OCI-LY7 (cell line): ENCODE measurements at regions not wholly inside any gene's neighbourhood (a gene's known extent, or its start where the extent isn't known, plus 50 kb on each side); places are given as distances from the start of the nearest gene placed in this dataset.

Experiments
- BruUV-seq: library from RNA; stranded (reverse); fragments of 400-500 nt; replicated peaks from 2 replicates; lab custom pipeline; 2021; lab: Mats Ljungman, UMichigan
- CTCF ChIA-PET: fragments of 300-600 bp; sonication (Branson Sonifier 250); formaldehyde crosslinking; loops from one replicate; lab custom pipeline; 2022; ENCODE audit warnings: antibody characterized with exemption; ENCODE audit not compliant: unreplicated experiment; lab: Charles Lee
- POLR2A ChIA-PET: fragments of 300-600 bp; sonication (Branson Sonifier 250); formaldehyde crosslinking; loops from one replicate; lab custom pipeline; 2022; ENCODE audit warnings: antibody characterized with exemption; lab: Charles Lee
- DNase-seq: peaks from one replicate; pipeline ENCODE4 v3.0.0-alpha.2; 2015; ENCODE audit warnings: low spot score
- H2AFZ ChIP-seq: fragments of 200-600 bp; sonication (generic), shearing (Covaris generic); 2 replicates; pipeline ENCODE4 v1.6.1; 2014; ENCODE audit warnings: mild to moderate bottlenecking, antibody characterized with exemption, low read length, moderate library complexity
- H3K27ac ChIP-seq: fragments of 200-600 bp; sonication (generic); 2 replicates; pipeline ENCODE4 v1.5.1; 2014; ENCODE audit warnings: mixed run types, low read depth, mild to moderate bottlenecking, moderate library complexity, low read length, inconsistent platforms; ENCODE audit not compliant: poor library complexity, severe bottlenecking
- H3K36me3 ChIP-seq: fragments of 200-600 bp; sonication (generic); 2 replicates; pipeline ENCODE4 v1.6.1; 2014; ENCODE audit warnings: mild to moderate bottlenecking, antibody characterized with exemption, low read length, moderate library complexity, mixed read lengths; ENCODE audit not compliant: insufficient read depth
- H3K4me1 ChIP-seq: fragments of 200-600 bp; sonication (generic); 2 replicates; pipeline ENCODE4 v1.5.1; 2014; ENCODE audit warnings: mild to moderate bottlenecking, low read length; ENCODE audit not compliant: insufficient read depth, poor library complexity, severe bottlenecking
- H3K4me2 ChIP-seq: fragments of 200-600 bp; sonication (generic); 2 replicates; pipeline ENCODE4 v1.6.1; 2014; ENCODE audit warnings: mild to moderate bottlenecking, low read length
- H3K4me3 ChIP-seq: fragments of 200-600 bp; sonication (generic); 2 replicates; pipeline ENCODE4 v1.5.1; 2014; ENCODE audit warnings: mild to moderate bottlenecking, low read depth, low read length; ENCODE audit not compliant: poor library complexity, severe bottlenecking
- H3K79me2 ChIP-seq: fragments of 200-600 bp; sonication (generic); 2 replicates; pipeline ENCODE4 v1.6.1; 2016; ENCODE audit warnings: low read depth, mild to moderate bottlenecking, low read length, moderate library complexity, mixed read lengths; ENCODE audit not compliant: insufficient read depth
- H3K9me2 ChIP-seq: fragments of 200-600 bp; sonication (generic); 2 replicates; pipeline ENCODE4 v1.6.1; 2016; ENCODE audit warnings: mild to moderate bottlenecking, low read length, mixed read lengths; ENCODE audit not compliant: insufficient read depth
- H3K9me3 ChIP-seq: fragments of 200-600 bp; sonication (generic); 2 replicates; pipeline ENCODE4 v1.6.1; 2014; ENCODE audit warnings: mild to moderate bottlenecking, mixed run types, low read length, mixed read lengths
- H4K20me1 ChIP-seq: fragments of 200-600 bp; sonication (generic); 2 replicates; pipeline ENCODE4 v1.6.1; 2014; ENCODE audit warnings: mild to moderate bottlenecking, antibody characterized with exemption, low read length, moderate library complexity, mixed read lengths; ENCODE audit not compliant: insufficient read depth
- EZH2phosphoT487 ChIP-seq: fragments of 200-600 bp; sonication (generic); IDR thresholded peaks from 2 replicates; pipeline ENCODE4 v1.6.1; 2018; ENCODE audit warnings: low read depth, borderline replicate concordance, mild to moderate bottlenecking, mixed run types, antibody characterized with exemption, low read length, moderate library complexity, mixed read lengths
- intact Hi-C: fragments of 100-400 bp; cut with micrococcal nuclease; formaldehyde crosslinking; loops from one replicate; pipeline ENCODE4 v1.10.0; 2022; ENCODE audit not compliant: unreplicated experiment
- TF ChIP-seq, protein P1 (sequence below): fragments of 200-600 bp; sonication (generic); conservative IDR thresholded peaks from 2 replicates; pipeline ENCODE4 v1.5.1; 2014; ENCODE audit warnings: mild to moderate bottlenecking, antibody characterized with exemption, low read length, moderate library complexity, mixed read lengths

DNA sequence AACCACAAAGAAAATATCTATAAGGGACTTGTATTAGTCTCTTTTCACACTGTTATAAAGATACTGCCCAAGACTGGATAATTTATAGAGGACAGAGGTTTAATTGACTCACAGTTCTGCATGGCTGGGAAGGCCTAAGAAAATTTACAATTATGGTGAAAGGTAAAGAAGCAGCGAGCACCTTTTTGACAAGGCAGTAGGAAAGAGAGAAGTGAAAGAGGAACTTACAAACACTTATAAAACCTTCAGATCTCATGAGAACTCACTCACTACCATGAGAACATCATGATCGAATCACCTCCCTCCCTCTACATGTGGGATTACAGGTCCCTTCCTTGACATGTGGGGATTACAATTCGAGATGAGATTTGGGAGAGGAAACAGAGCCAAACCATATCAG, 856.0 kb downstream of the TRAM1L1 start:
- intact Hi-C loops, result no loop called here
- Histone ChIP-seq H3K4me3 (no peak overlapping the region), H3K4me2 (no peak overlapping the region), H3K4me1 (no peaks in the 10 kb centered on the region), H3K79me2 (no peaks in the 10 kb centered on the region), H3K9me3 (no peaks in the 10 kb centered on the region), H3K27ac (no peak overlapping the region), H2AFZ (no peak overlapping the region), H3K36me3 (no peaks in the 10 kb centered on the region), H3K9me2 (no peaks in the 10 kb centered on the region), H4K20me1 (no peaks in the 10 kb centered on the region)
- TF ChIP-seq, protein P1, sequence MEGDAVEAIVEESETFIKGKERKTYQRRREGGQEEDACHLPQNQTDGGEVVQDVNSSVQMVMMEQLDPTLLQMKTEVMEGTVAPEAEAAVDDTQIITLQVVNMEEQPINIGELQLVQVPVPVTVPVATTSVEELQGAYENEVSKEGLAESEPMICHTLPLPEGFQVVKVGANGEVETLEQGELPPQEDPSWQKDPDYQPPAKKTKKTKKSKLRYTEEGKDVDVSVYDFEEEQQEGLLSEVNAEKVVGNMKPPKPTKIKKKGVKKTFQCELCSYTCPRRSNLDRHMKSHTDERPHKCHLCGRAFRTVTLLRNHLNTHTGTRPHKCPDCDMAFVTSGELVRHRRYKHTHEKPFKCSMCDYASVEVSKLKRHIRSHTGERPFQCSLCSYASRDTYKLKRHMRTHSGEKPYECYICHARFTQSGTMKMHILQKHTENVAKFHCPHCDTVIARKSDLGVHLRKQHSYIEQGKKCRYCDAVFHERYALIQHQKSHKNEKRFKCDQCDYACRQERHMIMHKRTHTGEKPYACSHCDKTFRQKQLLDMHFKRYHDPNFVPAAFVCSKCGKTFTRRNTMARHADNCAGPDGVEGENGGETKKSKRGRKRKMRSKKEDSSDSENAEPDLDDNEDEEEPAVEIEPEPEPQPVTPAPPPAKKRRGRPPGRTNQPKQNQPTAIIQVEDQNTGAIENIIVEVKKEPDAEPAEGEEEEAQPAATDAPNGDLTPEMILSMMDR, result no peak
- TF ChIP-seq EZH2phosphoT487, result no peak
- BruUV-seq, result no TSS peak
- DNase-seq, result no peak
- POLR2A ChIA-PET, result no interaction called here
- CTCF ChIA-PET, result no interaction called here

DNA sequence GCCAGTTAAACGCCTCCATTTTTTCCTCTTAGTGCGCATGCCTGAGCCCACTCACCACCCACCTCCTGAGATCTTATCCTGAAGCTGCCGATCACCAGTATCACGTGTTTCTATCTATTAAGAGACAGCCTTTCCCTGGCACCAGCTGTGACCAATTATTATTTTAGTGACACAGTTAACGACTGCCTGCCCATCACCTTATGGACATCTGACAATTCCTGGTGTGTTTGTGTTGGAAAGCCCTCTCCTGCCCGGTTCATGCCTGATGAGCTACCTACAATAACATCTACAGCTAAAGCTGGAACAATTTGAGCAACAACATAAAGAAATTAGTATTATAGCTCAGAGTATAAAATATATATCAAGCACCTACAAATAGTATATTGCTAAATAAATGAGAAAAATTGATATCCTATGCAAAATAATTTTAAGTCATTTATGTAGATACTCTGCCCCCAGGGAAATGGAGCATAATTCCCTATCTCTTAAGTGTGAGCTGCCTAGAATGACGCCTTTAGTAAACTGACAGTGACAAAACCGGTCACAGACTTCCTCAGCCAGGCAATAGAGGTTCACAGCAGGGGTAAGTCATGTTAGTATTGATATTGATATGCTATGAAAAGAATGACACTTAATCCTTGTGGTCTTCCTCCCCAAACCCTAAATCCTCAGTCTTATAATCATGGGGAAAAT, 862.2 kb downstream of the TRAM1L1 start:
- Histone ChIP-seq H3K36me3 (no peaks in the 10 kb centered on the region), H3K9me3 (no peaks in the 10 kb centered on the region), H3K4me1 (no peaks in the 10 kb centered on the region), H3K4me2 (no peak overlapping the region), H3K79me2 (no peaks in the 10 kb centered on the region), H2AFZ (no peak overlapping the region), H4K20me1 (no peaks in the 10 kb centered on the region), H3K4me3 (no peak overlapping the region), H3K27ac (no peak overlapping the region), H3K9me2 (no peaks in the 10 kb centered on the region)
- ChIA-PET POLR2A (no interaction called here), CTCF (no interaction called here)
- TF ChIP-seq EZH2phosphoT487, result no peak
- TF ChIP-seq, protein P1, result no peak
- intact Hi-C loops, result no loop called here
- no peak for DNase-seq
- BruUV-seq, result no TSS peak

DNA sequence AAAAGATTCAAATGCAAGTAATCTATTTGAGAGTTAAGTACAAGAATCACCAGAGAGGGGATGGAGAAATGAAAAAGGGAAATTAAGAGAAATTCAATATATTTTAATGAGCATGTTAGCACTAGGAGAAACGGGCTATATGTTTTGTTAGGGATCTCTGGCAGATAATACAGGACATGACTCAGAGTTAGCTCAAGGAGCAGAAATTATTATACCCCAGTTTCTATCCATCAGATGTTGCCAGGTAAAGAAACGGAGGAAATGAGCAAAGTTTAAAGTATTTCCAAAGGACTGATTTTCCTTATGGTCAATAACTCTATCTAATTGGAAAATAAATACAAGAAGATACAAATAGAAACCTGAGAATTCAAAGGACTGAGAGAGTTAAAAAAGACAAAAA, 867.6 kb downstream of the TRAM1L1 start:
- ChIA-PET CTCF (no interaction called here), POLR2A (interaction anchor here (0.6 to 1.5 kb wide), 3 partner anchors 9 to 389 kb away, joined by 3 to 8 read pairs (median 5); no protein-coding TSS in a partner anchor)
- no peak overlapping the region for H3K4me2 ChIP-seq
- no peak overlapping the region for H3K4me3 ChIP-seq
- H4K20me1 ChIP-seq, result no peaks in the 10 kb centered on the region
- H3K79me2 ChIP-seq, result no peaks in the 10 kb centered on the region
- no peaks in the 10 kb centered on the region for H3K4me1 ChIP-seq
- no peak overlapping the region for H3K27ac ChIP-seq
- TF ChIP-seq EZH2phosphoT487, result no peak
- TF ChIP-seq, protein P1, result no peak
- H2AFZ ChIP-seq, result no peak overlapping the region
- DNase-seq, result no peak
- no peaks in the 10 kb centered on the region for H3K9me3 ChIP-seq
- no peaks in the 10 kb centered on the region for H3K9me2 ChIP-seq
- no TSS peak for BruUV-seq
- intact Hi-C loops, result no loop called here
- H3K36me3 ChIP-seq, result no peaks in the 10 kb centered on the region
